Gastroesophageal sphincter (tissue), 3 donors: ENCODE measurements at regions not wholly inside any gene's neighbourhood (a gene's known extent, or its start where the extent isn't known, plus 50 kb on each side); places are given as distances from the start of the nearest gene placed in this dataset.

Source experiments
- EP300 ChIP-seq: sonication (generic); formaldehyde crosslinking; IDR thresholded peaks from one replicate; pipeline ENCODE4 v1.6.1; 2017; ENCODE audit warnings: antibody characterized with exemption, mild to moderate bottlenecking
- POLR2A ChIP-seq, 2 donors: fragments of 450-650 bp; IDR thresholded peaks; one replicate each; pipeline ENCODE4 v1.6.1; 2017; ENCODE audit warnings: antibody characterized with exemption in 2 of 2, mild to moderate bottlenecking in 2 of 2, moderate library complexity in 1 of 2
- POLR2AphosphoS5 ChIP-seq: sonication (generic); formaldehyde crosslinking; IDR thresholded peaks from one replicate; pipeline ENCODE4 v1.6.1; 2017; ENCODE audit warnings: antibody characterized with exemption
- TF ChIP-seq, protein P1 (sequence below), 4 experiments: fragments of 200-600 bp in 2 of 4; fragments of 450-650 bp in 2 of 4; sonication (generic) in 1 of 4; IDR thresholded peaks; one replicate each; pipeline ENCODE4 v1.5.1; 2017 to 2019; ENCODE audit warnings: antibody characterized with exemption in 4 of 4, mild to moderate bottlenecking in 2 of 4, moderate library complexity in 2 of 4

DNA sequence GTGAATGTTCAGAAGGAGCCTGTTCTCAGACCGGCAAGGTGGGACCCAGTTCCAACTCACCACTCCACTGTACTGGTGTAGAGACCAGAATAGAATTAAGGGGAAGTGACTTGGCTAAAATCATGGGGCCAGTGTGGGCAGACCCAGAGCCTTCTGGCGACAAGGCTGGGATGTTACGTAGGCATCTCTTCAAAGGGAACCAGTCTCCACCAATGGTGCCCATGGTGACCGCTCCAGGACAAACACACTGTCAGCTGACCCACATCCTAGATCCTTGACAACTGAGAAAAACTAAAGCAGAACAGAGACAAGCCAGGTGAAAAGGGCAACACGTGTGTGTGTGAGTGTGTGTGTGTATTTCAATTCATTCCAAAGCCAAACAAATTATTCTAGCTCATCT lies 321.7 kb upstream of the FRG2C start:
- TF ChIP-seq, protein P1, sequence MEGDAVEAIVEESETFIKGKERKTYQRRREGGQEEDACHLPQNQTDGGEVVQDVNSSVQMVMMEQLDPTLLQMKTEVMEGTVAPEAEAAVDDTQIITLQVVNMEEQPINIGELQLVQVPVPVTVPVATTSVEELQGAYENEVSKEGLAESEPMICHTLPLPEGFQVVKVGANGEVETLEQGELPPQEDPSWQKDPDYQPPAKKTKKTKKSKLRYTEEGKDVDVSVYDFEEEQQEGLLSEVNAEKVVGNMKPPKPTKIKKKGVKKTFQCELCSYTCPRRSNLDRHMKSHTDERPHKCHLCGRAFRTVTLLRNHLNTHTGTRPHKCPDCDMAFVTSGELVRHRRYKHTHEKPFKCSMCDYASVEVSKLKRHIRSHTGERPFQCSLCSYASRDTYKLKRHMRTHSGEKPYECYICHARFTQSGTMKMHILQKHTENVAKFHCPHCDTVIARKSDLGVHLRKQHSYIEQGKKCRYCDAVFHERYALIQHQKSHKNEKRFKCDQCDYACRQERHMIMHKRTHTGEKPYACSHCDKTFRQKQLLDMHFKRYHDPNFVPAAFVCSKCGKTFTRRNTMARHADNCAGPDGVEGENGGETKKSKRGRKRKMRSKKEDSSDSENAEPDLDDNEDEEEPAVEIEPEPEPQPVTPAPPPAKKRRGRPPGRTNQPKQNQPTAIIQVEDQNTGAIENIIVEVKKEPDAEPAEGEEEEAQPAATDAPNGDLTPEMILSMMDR (IDR thresholded peaks at IDR 0.05) = no peak
- TF ChIP-seq POLR2A (IDR thresholded peaks at IDR 0.05) (no peak), EP300 (no peak), POLR2AphosphoS5 (no peak)
